NT2/D1 (cell line): ENCODE measurements at regions not wholly inside any gene's neighbourhood (a gene's known extent, or its start where the extent isn't known, plus 50 kb on each side); places are given as distances from the start of the nearest gene placed in this dataset.

Experiments
- DNase-seq: peaks from one replicate; pipeline ENCODE4 v3.0.0-alpha.2; 2011; ENCODE audit warnings: low read depth, low spot score
- H3K27me3 ChIP-seq: 2 replicates; pipeline ENCODE4 v1.6.0; 2011; ENCODE audit warnings: mild to moderate bottlenecking; ENCODE audit not compliant: insufficient read length, insufficient read depth
- H3K36me3 ChIP-seq: 2 replicates; pipeline ENCODE4 v1.6.1; 2011; ENCODE audit warnings: mild to moderate bottlenecking, low read length, mixed read lengths; ENCODE audit not compliant: insufficient read depth, insufficient read length
- H3K4me1 ChIP-seq: 2 replicates; pipeline ENCODE4 v1.5.1; 2011; ENCODE audit not compliant: insufficient read depth, insufficient read length
- H3K4me3 ChIP-seq: 2 replicates; pipeline ENCODE4 v1.5.1; 2011; ENCODE audit warnings: low read depth; ENCODE audit not compliant: insufficient read length
- H3K9ac ChIP-seq: 2 replicates; pipeline ENCODE4 v1.6.0; 2011; ENCODE audit warnings: low read depth; ENCODE audit not compliant: insufficient read length
- H3K9me3 ChIP-seq: 2 replicates; pipeline ENCODE4 v1.5.1; 2011; ENCODE audit warnings: mild to moderate bottlenecking, low read length; ENCODE audit not compliant: insufficient read depth
- SUZ12 ChIP-seq: IDR thresholded peaks from 2 replicates; pipeline ENCODE4 v1.6.1; 2011; ENCODE audit not compliant: insufficient read length, insufficient read depth; ENCODE audit errors: extremely low read depth
- YY1 ChIP-seq: IDR thresholded peaks from 2 replicates; pipeline ENCODE4 v1.6.1; 2011; ENCODE audit not compliant: insufficient read length, insufficient read depth
- ZNF274 ChIP-seq: IDR thresholded peaks from 2 replicates; pipeline ENCODE4 v1.6.1; 2011; ENCODE audit warnings: mild to moderate bottlenecking, low read depth, low read length

DNA sequence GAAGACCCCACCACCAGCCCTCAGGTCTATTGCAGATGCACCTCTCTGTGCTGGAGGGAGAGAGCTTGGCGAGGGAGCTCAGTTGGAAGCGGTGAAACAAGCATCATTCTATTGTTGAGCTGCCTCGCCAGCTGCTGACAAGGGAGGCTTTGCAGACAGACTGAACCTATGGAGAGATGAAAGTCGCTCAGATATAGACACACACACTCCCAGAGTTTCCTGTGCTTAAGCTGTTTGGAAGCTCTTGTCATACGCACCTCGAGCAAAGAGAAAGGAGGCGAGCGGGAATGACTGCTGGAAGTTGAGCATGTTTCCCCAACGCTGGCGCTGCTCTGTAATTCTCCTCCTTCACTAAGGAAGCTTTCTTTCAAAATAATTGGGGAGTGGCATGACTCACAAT lies 126.1 kb downstream of the TRIM29 start:
- H3K27me3 ChIP-seq: peaks cover 3% of the 10 kb centered on the region
- no peaks in the 10 kb centered on the region for H3K9me3 ChIP-seq
- H3K4me3 ChIP-seq: no peak overlapping the region
- no peak for DNase-seq
- no peaks in the 10 kb centered on the region for H3K36me3 ChIP-seq
- TF ChIP-seq SUZ12 (no peak), ZNF274 (no peak), YY1 (no peak)
- no peak overlapping the region for H3K9ac ChIP-seq
- peaks cover 10% of the 10 kb centered on the region for H3K4me1 ChIP-seq

DNA sequence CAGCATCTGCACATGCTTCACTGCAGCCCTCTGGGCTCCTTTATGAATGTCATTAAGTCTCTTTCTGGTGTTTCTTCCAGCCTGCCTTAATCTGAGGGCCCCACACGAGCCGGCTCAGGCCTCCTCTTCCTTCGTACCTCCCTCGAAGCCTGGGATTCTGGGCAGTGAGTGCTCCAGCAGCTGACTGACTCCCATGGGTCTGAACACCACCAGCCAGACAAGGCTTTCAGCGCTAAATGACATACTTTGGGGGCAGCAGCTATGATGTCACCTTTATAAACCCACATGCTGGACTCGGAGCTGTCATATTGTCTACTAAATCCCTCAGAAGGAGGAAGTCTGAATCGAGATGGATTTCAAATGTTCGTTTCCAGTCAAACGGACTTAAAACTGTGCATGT lies 127.1 kb downstream of the TRIM29 start:
- DNase-seq: no peak
- peaks cover 10% of the 10 kb centered on the region for H3K4me1 ChIP-seq
- H3K9me3 ChIP-seq: no peaks in the 10 kb centered on the region
- TF ChIP-seq ZNF274 (no peak), YY1 (no peak), SUZ12 (no peak)
- no peak overlapping the region for H3K4me3 ChIP-seq
- no peak overlapping the region for H3K9ac ChIP-seq
- H3K27me3 ChIP-seq: peaks cover 3% of the 10 kb centered on the region
- no peaks in the 10 kb centered on the region for H3K36me3 ChIP-seq

DNA sequence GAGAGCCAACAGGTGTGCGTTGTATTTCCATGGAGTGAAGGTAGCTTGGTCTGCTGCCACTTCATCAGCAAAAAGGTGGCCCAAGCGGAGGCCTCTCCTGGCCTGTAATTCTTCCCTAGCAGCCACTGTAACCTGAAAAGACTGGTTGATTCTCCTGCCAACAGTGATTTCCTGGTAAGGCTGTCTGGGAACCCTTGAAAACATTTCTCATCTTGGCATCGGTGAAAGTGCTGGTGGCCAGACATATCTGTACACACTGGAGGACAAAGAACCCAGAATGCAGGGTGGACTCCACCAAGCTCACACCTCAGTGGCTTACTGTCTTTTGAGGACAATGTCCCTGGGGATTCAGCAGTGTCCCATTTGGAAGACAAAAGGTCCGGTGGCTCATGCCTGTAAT lies 128.0 kb downstream of the TRIM29 start:
- peaks cover 3% of the 10 kb centered on the region for H3K27me3 ChIP-seq
- no peak overlapping the region for H3K4me3 ChIP-seq
- no peaks in the 10 kb centered on the region for H3K9me3 ChIP-seq
- no peaks in the 10 kb centered on the region for H3K36me3 ChIP-seq
- no peak for TF ChIP-seq YY1
- no peak for TF ChIP-seq SUZ12
- TF ChIP-seq ZNF274: no peak
- H3K4me1 ChIP-seq: peaks cover 10% of the 10 kb centered on the region
- H3K9ac ChIP-seq: no peak overlapping the region
- DNase-seq: no peak

- no peak overlapping the region for H3K4me3 ChIP-seq
- no peaks in the 10 kb centered on the region for H3K9me3 ChIP-seq
- DNase-seq: no peak
- H3K36me3 ChIP-seq: no peaks in the 10 kb centered on the region
- no peak overlapping the region for H3K9ac ChIP-seq
- H3K4me1 ChIP-seq: peaks cover under 1% of the 10 kb centered on the region
- peaks cover under 1% of the 10 kb centered on the region for H3K27me3 ChIP-seq
- no peak for TF ChIP-seq YY1
- no peak for TF ChIP-seq SUZ12
- no peak for TF ChIP-seq ZNF274
These were observed 130.8 kb downstream of the TRIM29 start for GRCh38 chr11:120007144-120007543.

DNA sequence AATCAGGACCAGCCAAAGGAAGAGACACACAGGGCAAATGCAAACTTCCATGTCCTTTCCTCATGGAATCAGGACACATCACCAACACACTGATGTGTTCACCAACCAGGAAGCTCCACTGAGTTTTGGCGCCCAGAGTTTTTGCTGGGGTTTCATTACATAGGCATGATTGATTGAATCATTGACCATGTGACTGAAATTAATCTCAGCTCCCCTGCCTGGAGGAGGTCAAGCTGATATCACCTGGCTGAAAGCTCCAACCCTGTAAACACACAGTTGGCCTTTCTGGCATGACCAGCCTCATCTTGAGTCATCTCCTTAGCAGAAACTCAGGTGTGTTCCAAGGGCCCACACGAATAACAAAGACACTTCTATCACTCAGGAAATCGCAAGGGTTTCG lies 133.2 kb downstream of the TRIM29 start:
- Histone ChIP-seq H3K27me3 (no peaks in the 10 kb centered on the region), H3K9ac (no peak overlapping the region), H3K9me3 (0 out of 2 replicates have a peak, but pooled peaks cover 3% of the 10 kb centered on the region), H3K36me3 (no peaks in the 10 kb centered on the region), H3K4me3 (no peak overlapping the region), H3K4me1 (no peaks in the 10 kb centered on the region)
- TF ChIP-seq ZNF274: no peak
- no peak for TF ChIP-seq YY1
- no peak for TF ChIP-seq SUZ12
- DNase-seq: no peak

GRCh38 chr11:120001178-120002090 lies 136.5 kb downstream of the TRIM29 start:
- no peak for DNase-seq
- Histone ChIP-seq H3K4me3 (no peak overlapping the region), H3K27me3 (no peaks in the 10 kb centered on the region), H3K9me3 (0 out of 2 replicates have a peak, but pooled peaks cover 3% of the 10 kb centered on the region), H3K36me3 (no peaks in the 10 kb centered on the region), H3K4me1 (no peaks in the 10 kb centered on the region), H3K9ac (no peak overlapping the region)
- TF ChIP-seq YY1 (no peak), SUZ12 (no peak), ZNF274 (no peak)

DNA sequence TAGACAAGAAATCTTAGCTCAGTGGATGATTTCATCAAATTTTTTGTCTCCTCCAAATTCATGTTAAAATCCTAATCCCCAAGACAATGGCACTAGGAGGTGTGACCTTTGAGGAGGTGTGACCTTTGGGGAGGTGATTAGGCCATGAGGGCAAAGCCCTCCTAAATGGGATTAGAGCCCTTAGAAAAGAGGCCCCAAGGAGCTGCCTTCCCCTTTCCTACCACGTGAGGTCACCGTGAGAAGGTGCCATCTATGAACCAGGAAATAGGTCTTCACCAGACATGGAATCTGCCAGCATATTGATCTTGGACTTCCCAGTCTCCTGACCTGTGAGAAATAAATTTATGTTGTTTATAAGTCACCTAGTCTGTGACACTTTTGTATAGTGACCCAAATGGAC lies 138.7 kb downstream of the TRIM29 start:
- Histone ChIP-seq H3K9ac (no peak overlapping the region), H3K4me1 (no peaks in the 10 kb centered on the region), H3K36me3 (no peaks in the 10 kb centered on the region), H3K4me3 (no peak overlapping the region), H3K9me3 (0 out of 2 replicates have a peak, but pooled peaks cover 3% of the 10 kb centered on the region), H3K27me3 (no peaks in the 10 kb centered on the region)
- TF ChIP-seq YY1 (no peak), SUZ12 (no peak), ZNF274 (no peak)
- no peak for DNase-seq

GRCh38 chr11:119996556-119996955 lies 141.4 kb downstream of the TRIM29 start:
- 0 out of 2 replicates have a peak, but pooled peaks cover 3% of the 10 kb centered on the region for H3K9me3 ChIP-seq

More at GRCh38 chr11:119996556-119996955, 141.4 kb downstream of the TRIM29 start:
- Histone ChIP-seq H3K4me3 (no peak overlapping the region), H3K27me3 (no peaks in the 10 kb centered on the region), H3K4me1 (peaks cover 20% of the 10 kb centered on the region), H3K9ac (no peak overlapping the region), H3K36me3 (no peaks in the 10 kb centered on the region)
- TF ChIP-seq SUZ12 (no peak), ZNF274 (no peak), YY1 (no peak)
- no peak for DNase-seq
